GM23338 (cell line): ENCODE measurements at regions not wholly inside any gene's neighbourhood (a gene's known extent, or its start where the extent isn't known, plus 50 kb on each side); places are given as distances from the start of the nearest gene placed in this dataset. TPM values are rescaled to one million over a fixed set of nuclear protein-coding genes. Genes with fewer than 3 reads are reported as not detected.

Experiments
- ATAC-seq: fragments of 200-7000 bp; cut with Tn5 transposase; 3 replicates; pipeline ENCODE4 v1.9.1; 2020
- DNase-seq: peaks from one replicate; pipeline ENCODE4 v3.0.0-alpha.2; 2015; ENCODE audit warnings: low spot score
- H2AFZ ChIP-seq: fragments of 200-600 bp; sonication (generic); 2 replicates; pipeline ENCODE4 v1.8.0; 2016; ENCODE audit warnings: antibody characterized with exemption, mild to moderate bottlenecking, moderate library complexity
- H3F3A ChIP-seq: fragments of 200-600 bp; sonication (generic); replicated peaks from 2 replicates; pipeline ENCODE4 v1.8.0; 2017; ENCODE audit warnings: antibody characterized with exemption, mixed run types, low read depth
- H3K27ac ChIP-seq: fragments of 200-600 bp; sonication (generic); 2 replicates; pipeline ENCODE4 v1.6.1; 2016; ENCODE audit warnings: low read depth
- H3K27me3 ChIP-seq: fragments of 200-600 bp; sonication (generic); 2 replicates; pipeline ENCODE4 v1.8.0; 2016; ENCODE audit warnings: mild to moderate bottlenecking, mixed run types, moderate library complexity; ENCODE audit not compliant: insufficient read depth
- H3K36me3 ChIP-seq: fragments of 200-600 bp; sonication (generic); 2 replicates; pipeline ENCODE4 v1.8.0; 2016; ENCODE audit warnings: mild to moderate bottlenecking; ENCODE audit not compliant: insufficient read depth
- H3K4me1 ChIP-seq: fragments of 200-600 bp; sonication (generic); 2 replicates; pipeline ENCODE4 v1.8.0; 2016; ENCODE audit warnings: mild to moderate bottlenecking, moderate library complexity; ENCODE audit not compliant: insufficient read depth
- H3K4me2 ChIP-seq: fragments of 200-600 bp; sonication (generic); 2 replicates; pipeline ENCODE4 v1.7.1; 2017; ENCODE audit warnings: mixed run types
- H3K4me3 ChIP-seq: fragments of 200-600 bp; sonication (generic); 2 replicates; pipeline ENCODE4 v1.6.1; 2016; ENCODE audit warnings: mixed run types
- H3K79me2 ChIP-seq: fragments of 200-600 bp; sonication (generic); replicated peaks from 2 replicates; pipeline ENCODE4 v1.8.0; 2017; ENCODE audit warnings: mild to moderate bottlenecking; ENCODE audit not compliant: insufficient read depth
- H3K9me2 ChIP-seq: fragments of 200-600 bp; sonication (generic); 2 replicates; pipeline ENCODE4 v1.8.0; 2017; ENCODE audit not compliant: insufficient read depth
- H4K20me1 ChIP-seq: fragments of 200-600 bp; sonication (generic); replicated peaks from 2 replicates; pipeline ENCODE4 v1.8.0; 2017; ENCODE audit warnings: mild to moderate bottlenecking; ENCODE audit not compliant: insufficient read depth
- H3K27ac Mint-ChIP-seq: 2 replicates; pipeline ENCODE4 v1.8.0; 2020; ENCODE audit warnings: inconsistent platforms, mild to moderate bottlenecking, moderate library complexity, mixed read lengths
- H3K27me3 Mint-ChIP-seq: 3 replicates; pipeline ENCODE4 v1.8.0; 2022; ENCODE audit warnings: low read depth, mild to moderate bottlenecking, moderate library complexity, mixed read lengths, inconsistent platforms; ENCODE audit not compliant: insufficient read depth, poor library complexity
- H3K36me3 Mint-ChIP-seq: 3 replicates; pipeline ENCODE4 v1.8.0; 2021; ENCODE audit warnings: low read depth, mild to moderate bottlenecking, inconsistent platforms, moderate library complexity, mixed read lengths
- H3K4me1 Mint-ChIP-seq: 3 replicates; pipeline ENCODE4 v1.8.0; 2020; ENCODE audit warnings: mild to moderate bottlenecking, inconsistent platforms, mixed read lengths
- H3K4me3 Mint-ChIP-seq: 3 replicates; pipeline ENCODE4 v1.8.0; 2021; ENCODE audit warnings: moderate library complexity, mild to moderate bottlenecking, inconsistent platforms, mixed read lengths
- H3K9me3 Mint-ChIP-seq: 3 replicates; pipeline ENCODE4 v1.8.0; 2020; ENCODE audit warnings: moderate library complexity, mild to moderate bottlenecking, inconsistent platforms, mixed read lengths
- CREB1 ChIP-seq: fragments of 250-450 bp; sonication (Bioruptor Pico); IDR thresholded peaks from 2 replicates; pipeline ENCODE4 v1.5.0; 2020; ENCODE audit warnings: low read depth, mild to moderate bottlenecking, moderate library complexity
- JUNB ChIP-seq: IDR thresholded peaks from one replicate; pipeline ENCODE4 v1.6.1; 2016; ENCODE audit warnings: antibody characterized with exemption; ENCODE audit not compliant: unreplicated experiment
- POLR2AphosphoS5 ChIP-seq: IDR thresholded peaks from 2 replicates; pipeline ENCODE4 v1.6.1; 2016; ENCODE audit warnings: antibody characterized with exemption, low read depth
- STAT1 ChIP-seq: IDR thresholded peaks from one replicate; pipeline ENCODE4 v1.6.1; 2016; ENCODE audit warnings: antibody characterized with exemption; ENCODE audit not compliant: unreplicated experiment
- small RNA-seq: library from RNA; depleted of rRNA; stranded (forward); fragments of <200 nt; gene quantifications from one replicate; pipeline ENCODE3, GENCODE V24; 2014; ENCODE audit warnings: low replicate concordance
- TF ChIP-seq, protein P1 (sequence below), 2 experiments: fragments of 200-600 bp in 1 of 2; sonication (generic) in 1 of 2; conservative IDR thresholded peaks; 2 replicates each; pipeline versions ENCODE4 v1.5.1 to v1.6.1; 2016 to 2017; ENCODE audit warnings: antibody characterized with exemption in 2 of 2, low read depth in 2 of 2, mild to moderate bottlenecking in 2 of 2, moderate library complexity in 1 of 2
- TF ChIP-seq, protein P2 (sequence below): IDR thresholded peaks from 2 replicates; pipeline ENCODE4 v1.6.1; 2016; ENCODE audit warnings: antibody characterized with exemption
- TF ChIP-seq, protein P3 (sequence below): fragments of 250-450 bp; sonication (Bioruptor Pico); IDR thresholded peaks from 2 replicates; pipeline ENCODE4 v1.5.0; 2020; ENCODE audit warnings: mild to moderate bottlenecking, moderate library complexity

DNA sequence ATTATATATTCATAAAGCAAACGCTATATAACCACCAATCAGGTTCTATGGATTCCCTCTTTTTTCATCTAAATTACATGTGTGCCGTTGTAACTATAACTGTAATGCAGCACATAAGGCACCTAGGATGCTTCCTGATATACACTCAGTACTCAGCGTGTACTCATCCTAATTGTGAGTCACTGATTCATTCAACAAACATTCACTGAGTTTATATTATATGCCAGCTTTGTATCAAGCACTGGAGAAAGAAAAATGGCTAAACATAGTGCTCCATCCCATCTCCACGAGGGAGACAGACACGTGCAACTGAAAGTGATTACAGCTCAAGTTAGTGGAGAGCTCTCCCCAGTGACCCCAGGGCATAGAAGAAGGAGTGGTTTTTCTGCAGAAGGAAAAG, 49.9 kb upstream of the SYN3 start:
- ATAC-seq = no peak
- H2AFZ ChIP-seq = peak overlapping the region; percentile 63; the same call in 1 of the 2 replicates

More for the DNA sequence above, 49.9 kb upstream of the SYN3 start:
- Mint-ChIP-seq H3K4me1 (peaks cover 4% of the 10 kb centered on the region; the same call in 1 of the 3 replicates), H3K27me3 (peaks cover 5% of the 10 kb centered on the region), H3K9me3 (peaks cover 4% of the 10 kb centered on the region; the same call in 2 of the 3 replicates), H3K27ac (no peak overlapping the region), H3K36me3 (no peaks in the 10 kb centered on the region), H3K4me3 (no peak overlapping the region)
- Histone ChIP-seq H3K36me3 (no peaks in the 10 kb centered on the region), H3K9me2 (no peaks in the 10 kb centered on the region), H3K27me3 (no peaks in the 10 kb centered on the region), H3K4me2 (no peak overlapping the region), H3K79me2 (no peaks in the 10 kb centered on the region), H3K4me3 (no peak overlapping the region), H3K4me1 (no peaks in the 10 kb centered on the region), H3F3A (no peaks in the 10 kb centered on the region), H3K27ac (no peak overlapping the region), H4K20me1 (no peaks in the 10 kb centered on the region)
- DNase-seq = no peak
- TF ChIP-seq, protein P1, sequence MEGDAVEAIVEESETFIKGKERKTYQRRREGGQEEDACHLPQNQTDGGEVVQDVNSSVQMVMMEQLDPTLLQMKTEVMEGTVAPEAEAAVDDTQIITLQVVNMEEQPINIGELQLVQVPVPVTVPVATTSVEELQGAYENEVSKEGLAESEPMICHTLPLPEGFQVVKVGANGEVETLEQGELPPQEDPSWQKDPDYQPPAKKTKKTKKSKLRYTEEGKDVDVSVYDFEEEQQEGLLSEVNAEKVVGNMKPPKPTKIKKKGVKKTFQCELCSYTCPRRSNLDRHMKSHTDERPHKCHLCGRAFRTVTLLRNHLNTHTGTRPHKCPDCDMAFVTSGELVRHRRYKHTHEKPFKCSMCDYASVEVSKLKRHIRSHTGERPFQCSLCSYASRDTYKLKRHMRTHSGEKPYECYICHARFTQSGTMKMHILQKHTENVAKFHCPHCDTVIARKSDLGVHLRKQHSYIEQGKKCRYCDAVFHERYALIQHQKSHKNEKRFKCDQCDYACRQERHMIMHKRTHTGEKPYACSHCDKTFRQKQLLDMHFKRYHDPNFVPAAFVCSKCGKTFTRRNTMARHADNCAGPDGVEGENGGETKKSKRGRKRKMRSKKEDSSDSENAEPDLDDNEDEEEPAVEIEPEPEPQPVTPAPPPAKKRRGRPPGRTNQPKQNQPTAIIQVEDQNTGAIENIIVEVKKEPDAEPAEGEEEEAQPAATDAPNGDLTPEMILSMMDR (conservative IDR thresholded peaks at IDR 0.05; ENCODE audit: low read depth in 2 of 2) = no peak
- TF ChIP-seq CREB1 = no peak
- no peak for TF ChIP-seq POLR2AphosphoS5
- TF ChIP-seq, protein P2, sequence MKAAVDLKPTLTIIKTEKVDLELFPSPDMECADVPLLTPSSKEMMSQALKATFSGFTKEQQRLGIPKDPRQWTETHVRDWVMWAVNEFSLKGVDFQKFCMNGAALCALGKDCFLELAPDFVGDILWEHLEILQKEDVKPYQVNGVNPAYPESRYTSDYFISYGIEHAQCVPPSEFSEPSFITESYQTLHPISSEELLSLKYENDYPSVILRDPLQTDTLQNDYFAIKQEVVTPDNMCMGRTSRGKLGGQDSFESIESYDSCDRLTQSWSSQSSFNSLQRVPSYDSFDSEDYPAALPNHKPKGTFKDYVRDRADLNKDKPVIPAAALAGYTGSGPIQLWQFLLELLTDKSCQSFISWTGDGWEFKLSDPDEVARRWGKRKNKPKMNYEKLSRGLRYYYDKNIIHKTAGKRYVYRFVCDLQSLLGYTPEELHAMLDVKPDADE = no peak
- TF ChIP-seq STAT1 = no peak
- TF ChIP-seq, protein P3, sequence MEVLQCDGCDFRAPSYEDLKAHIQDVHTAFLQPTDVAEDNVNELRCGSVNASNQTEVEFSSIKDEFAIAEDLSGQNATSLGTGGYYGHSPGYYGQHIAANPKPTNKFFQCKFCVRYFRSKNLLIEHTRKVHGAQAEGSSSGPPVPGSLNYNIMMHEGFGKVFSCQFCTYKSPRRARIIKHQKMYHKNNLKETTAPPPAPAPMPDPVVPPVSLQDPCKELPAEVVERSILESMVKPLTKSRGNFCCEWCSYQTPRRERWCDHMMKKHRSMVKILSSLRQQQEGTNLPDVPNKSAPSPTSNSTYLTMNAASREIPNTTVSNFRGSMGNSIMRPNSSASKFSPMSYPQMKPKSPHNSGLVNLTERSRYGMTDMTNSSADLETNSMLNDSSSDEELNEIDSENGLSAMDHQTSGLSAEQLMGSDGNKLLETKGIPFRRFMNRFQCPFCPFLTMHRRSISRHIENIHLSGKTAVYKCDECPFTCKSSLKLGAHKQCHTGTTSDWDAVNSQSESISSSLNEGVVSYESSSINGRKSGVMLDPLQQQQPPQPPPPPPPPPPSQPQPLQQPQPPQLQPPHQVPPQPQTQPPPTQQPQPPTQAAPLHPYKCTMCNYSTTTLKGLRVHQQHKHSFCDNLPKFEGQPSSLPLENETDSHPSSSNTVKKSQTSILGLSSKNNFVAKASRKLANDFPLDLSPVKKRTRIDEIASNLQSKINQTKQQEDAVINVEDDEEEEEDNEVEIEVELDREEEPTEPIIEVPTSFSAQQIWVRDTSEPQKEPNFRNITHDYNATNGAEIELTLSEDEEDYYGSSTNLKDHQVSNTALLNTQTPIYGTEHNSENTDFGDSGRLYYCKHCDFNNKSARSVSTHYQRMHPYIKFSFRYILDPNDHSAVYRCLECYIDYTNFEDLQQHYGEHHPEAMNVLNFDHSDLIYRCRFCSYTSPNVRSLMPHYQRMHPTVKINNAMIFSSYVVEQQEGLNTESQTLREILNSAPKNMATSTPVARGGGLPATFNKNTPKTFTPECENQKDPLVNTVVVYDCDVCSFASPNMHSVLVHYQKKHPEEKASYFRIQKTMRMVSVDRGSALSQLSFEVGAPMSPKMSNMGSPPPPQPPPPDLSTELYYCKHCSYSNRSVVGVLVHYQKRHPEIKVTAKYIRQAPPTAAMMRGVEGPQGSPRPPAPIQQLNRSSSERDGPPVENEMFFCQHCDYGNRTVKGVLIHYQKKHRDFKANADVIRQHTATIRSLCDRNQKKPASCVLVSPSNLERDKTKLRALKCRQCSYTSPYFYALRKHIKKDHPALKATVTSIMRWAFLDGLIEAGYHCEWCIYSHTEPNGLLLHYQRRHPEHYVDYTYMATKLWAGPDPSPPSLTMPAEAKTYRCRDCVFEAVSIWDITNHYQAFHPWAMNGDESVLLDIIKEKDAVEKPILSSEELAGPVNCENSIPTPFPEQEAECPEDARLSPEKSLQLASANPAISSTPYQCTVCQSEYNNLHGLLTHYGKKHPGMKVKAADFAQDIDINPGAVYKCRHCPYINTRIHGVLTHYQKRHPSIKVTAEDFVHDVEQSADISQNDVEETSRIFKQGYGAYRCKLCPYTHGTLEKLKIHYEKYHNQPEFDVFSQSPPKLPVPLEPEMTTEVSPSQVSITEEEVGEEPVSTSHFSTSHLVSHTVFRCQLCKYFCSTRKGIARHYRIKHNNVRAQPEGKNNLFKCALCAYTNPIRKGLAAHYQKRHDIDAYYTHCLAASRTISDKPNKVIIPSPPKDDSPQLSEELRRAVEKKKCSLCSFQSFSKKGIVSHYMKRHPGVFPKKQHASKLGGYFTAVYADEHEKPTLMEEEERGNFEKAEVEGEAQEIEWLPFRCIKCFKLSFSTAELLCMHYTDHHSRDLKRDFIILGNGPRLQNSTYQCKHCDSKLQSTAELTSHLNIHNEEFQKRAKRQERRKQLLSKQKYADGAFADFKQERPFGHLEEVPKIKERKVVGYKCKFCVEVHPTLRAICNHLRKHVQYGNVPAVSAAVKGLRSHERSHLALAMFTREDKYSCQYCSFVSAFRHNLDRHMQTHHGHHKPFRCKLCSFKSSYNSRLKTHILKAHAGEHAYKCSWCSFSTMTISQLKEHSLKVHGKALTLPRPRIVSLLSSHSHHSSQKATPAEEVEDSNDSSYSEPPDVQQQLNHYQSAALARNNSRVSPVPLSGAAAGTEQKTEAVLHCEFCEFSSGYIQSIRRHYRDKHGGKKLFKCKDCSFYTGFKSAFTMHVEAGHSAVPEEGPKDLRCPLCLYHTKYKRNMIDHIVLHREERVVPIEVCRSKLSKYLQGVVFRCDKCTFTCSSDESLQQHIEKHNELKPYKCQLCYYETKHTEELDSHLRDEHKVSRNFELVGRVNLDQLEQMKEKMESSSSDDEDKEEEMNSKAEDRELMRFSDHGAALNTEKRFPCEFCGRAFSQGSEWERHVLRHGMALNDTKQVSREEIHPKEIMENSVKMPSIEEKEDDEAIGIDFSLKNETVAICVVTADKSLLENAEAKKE (CRISPR knock-in tag) = no peak
- TF ChIP-seq JUNB = no peak

Small RNAs in the stretch of these regions (small RNA-seq; reads per million reads assigned to genes)
- not detected for gene Z82198.3
